ENCODE measurements at regions not wholly inside any gene's neighbourhood (a gene's known extent, or its start where the extent isn't known, plus 50 kb on each side); places are given as distances from the start of the nearest gene placed in this dataset.

DNA sequence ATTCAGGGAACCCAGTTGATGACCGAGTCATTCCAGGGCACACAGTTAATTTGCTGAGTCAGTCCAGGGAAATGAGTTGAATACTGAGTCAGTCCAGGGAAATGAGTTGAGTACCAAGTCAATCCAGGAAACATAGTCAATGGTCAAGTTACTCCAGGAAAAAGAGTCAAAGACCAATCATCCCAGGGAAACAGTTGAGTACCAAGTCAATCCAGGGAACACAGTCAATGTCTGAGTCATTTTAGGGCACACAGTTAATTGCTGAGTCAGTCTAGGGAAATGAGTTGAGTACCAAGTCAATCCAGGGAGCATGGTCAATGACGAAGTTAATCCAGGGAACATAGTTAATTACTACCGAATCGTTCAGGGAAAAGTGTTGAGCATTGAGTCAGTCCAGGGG lies 754.4 kb downstream of the NLGN4X start:
- Histone ChIP-seq H3K56ac (ENCODE audit: extremely low read depth, insufficient read depth, low read length) (no peak overlapping the region), H3K4ac (ENCODE audit: low read depth, low read length) (no peak overlapping the region), H3K4me1 (ENCODE audit: control insufficient read depth, insufficient read depth, low read length) (no peaks in the 10 kb centered on the region), H3K9me1 (ENCODE audit: insufficient read depth, low read length) (no peaks in the 10 kb centered on the region), H3K4me3 (ENCODE audit: insufficient read depth, low read depth, low read length) (no peak overlapping the region), H4K5ac (ENCODE audit: low read depth, low read length) (no peak overlapping the region), H2AK9ac (replicated peaks; ENCODE audit: low read depth, low read length, poor library complexity) (no peak overlapping the region), H2AFZ (replicated peaks; ENCODE audit: low read length, poor library complexity) (no peak overlapping the region), H3K9me3 (ENCODE audit: control insufficient read depth, insufficient read depth, low read length) (peaks cover 3% of the 10 kb centered on the region), H2BK20ac (ENCODE audit: low read depth, low read length) (no peak overlapping the region), H3K27ac (ENCODE audit: insufficient read depth, low read length) (no peak overlapping the region), H3K18ac (ENCODE audit: low read depth, low read length) (no peak overlapping the region), H3K14ac (replicated peaks; ENCODE audit: low read depth, low read length) (no peak overlapping the region), H2BK120ac (ENCODE audit: low read depth, low read length) (no peak overlapping the region), H3K79me1 (ENCODE audit: low read depth in 1 of 2, low read length in 2 of 2) (no peaks in the 10 kb centered on the region), H3K36me3 (ENCODE audit: control insufficient read depth, insufficient read depth, low read length) (no peaks in the 10 kb centered on the region), H3K9ac (ENCODE audit: low read depth, low read length) (no peak overlapping the region), H3K27me3 (ENCODE audit: control insufficient read depth, insufficient read depth, low read length) (no peaks in the 10 kb centered on the region), H4K20me1 (ENCODE audit: insufficient read depth, low read length) (no peaks in the 10 kb centered on the region), H2BK5ac (ENCODE audit: low read depth, low read length, poor library complexity, severe bottlenecking) (no peak overlapping the region), H3K23ac (ENCODE audit: low read depth, low read length) (no peak overlapping the region), H4K91ac (ENCODE audit: insufficient read depth, low read depth, low read length) (no peak overlapping the region), H2BK15ac (ENCODE audit: low read depth, low read length) (no peak overlapping the region), H3K4me2 (ENCODE audit: low read depth, low read length) (no peak overlapping the region), H4K8ac (ENCODE audit: low read depth in 2 of 2, low read length in 2 of 2) (no peak overlapping the region), H2AK5ac (ENCODE audit: low read depth, low read length) (no peak overlapping the region)
- no TSS peak for BruUV-seq (replicated peaks)
- ChIA-PET CTCF (no interaction called here), POLR2A (ENCODE audit: unreplicated experiment) (no interaction called here)
- in situ Hi-C loops (cut with MboI; ENCODE audit: low sequenced_read_pairs): no loop called here
- ATAC-seq (ENCODE audit: low read depth) (no peak), DNase-seq (no peak)
- intact Hi-C loops (cut with micrococcal nuclease): no loop called here
- TF ChIP-seq RAD21 (IDR thresholded peaks at IDR 0.05; ENCODE audit: low read length): no peak
- no peak for TF ChIP-seq NFE2L2 (IDR thresholded peaks at IDR 0.05; ENCODE audit: low read depth, low read length)
- TF ChIP-seq CHD1 (IDR thresholded peaks at IDR 0.05; ENCODE audit: low read depth, low read length): no peak
- 52% methylated on average over 4 of the region's 4 CpGs; no CpG with 5 or more reads in 1 of the 2 experiments for WGBS, 2 experiments (ENCODE audit: extremely low coverage in 2 of 2, insufficient read length in 1 of 2)
- dilution Hi-C loops (cut with HindIII; ENCODE audit: low sequenced_read_pairs, unreplicated experiment): no loop called here

Data from IMR-90 (cell line).